Hepatocyte (in vitro differentiated cells): ENCODE measurements at regions not wholly inside any gene's neighbourhood (a gene's known extent, or its start where the extent isn't known, plus 50 kb on each side); places are given as distances from the start of the nearest gene placed in this dataset.

Experiments used
- DNase-seq: peaks from one replicate; pipeline ENCODE4 v3.0.0-alpha.2; 2016; ENCODE audit warnings: low spot score
- H2AFZ ChIP-seq: fragments of 200-600 bp; sonication (generic); 2 replicates; pipeline ENCODE4 v1.6.0; 2016; ENCODE audit warnings: antibody characterized with exemption, mild to moderate bottlenecking
- H3K27ac ChIP-seq: fragments of 200-600 bp; sonication (generic); 2 replicates; pipeline ENCODE4 v1.5.1; 2016; ENCODE audit warnings: mild to moderate bottlenecking
- H3K27me3 ChIP-seq: fragments of 200-600 bp; sonication (generic); 2 replicates; pipeline ENCODE4 v1.6.1; 2016
- H3K36me3 ChIP-seq: fragments of 200-600 bp; sonication (generic); replicated peaks from 2 replicates; pipeline ENCODE4 v1.5.1; 2016; ENCODE audit warnings: low read depth; ENCODE audit not compliant: insufficient read depth
- H3K4me1 ChIP-seq: fragments of 200-600 bp; sonication (generic); 2 replicates; pipeline ENCODE4 v1.5.1; 2016; ENCODE audit warnings: mild to moderate bottlenecking, moderate library complexity; ENCODE audit not compliant: insufficient read depth
- H3K4me2 ChIP-seq: fragments of 200-600 bp; sonication (generic); 2 replicates; pipeline ENCODE4 v1.6.0; 2016
- H3K4me3 ChIP-seq: fragments of 200-600 bp; sonication (generic); 2 replicates; pipeline ENCODE4 v1.5.1; 2016; ENCODE audit warnings: mild to moderate bottlenecking
- H3K79me2 ChIP-seq: fragments of 200-600 bp; sonication (generic); 2 replicates; pipeline ENCODE4 v1.6.0; 2017; ENCODE audit warnings: mild to moderate bottlenecking
- H3K9me2 ChIP-seq: fragments of 200-600 bp; sonication (generic); replicated peaks from 2 replicates; pipeline ENCODE4 v1.6.0; 2017; ENCODE audit warnings: mild to moderate bottlenecking; ENCODE audit not compliant: insufficient read depth
- H3K9me3 ChIP-seq: fragments of 200-600 bp; sonication (generic); 2 replicates; pipeline ENCODE4 v1.5.1; 2016; ENCODE audit warnings: low read depth, mild to moderate bottlenecking
- H4K20me1 ChIP-seq: fragments of 200-600 bp; sonication (generic); 2 replicates; pipeline ENCODE4 v1.6.0; 2016; ENCODE audit warnings: mild to moderate bottlenecking; ENCODE audit not compliant: insufficient read depth, poor library complexity, severe bottlenecking
- EZH2 ChIP-seq: fragments of 200-600 bp; sonication (generic); IDR thresholded peaks from 2 replicates; pipeline ENCODE4 v1.6.1; 2016; ENCODE audit warnings: antibody characterized with exemption, mild to moderate bottlenecking, borderline replicate concordance
- EZH2phosphoT487 ChIP-seq: fragments of 200-600 bp; sonication (generic); IDR thresholded peaks from one replicate; pipeline ENCODE4 v1.6.1; 2018; ENCODE audit warnings: antibody characterized with exemption, mild to moderate bottlenecking, low read depth, moderate library complexity; ENCODE audit not compliant: unreplicated experiment, severe bottlenecking
- WGBS: methylation state at CpG from one replicate; pipeline ENCODE4 v1.1.6; 2016; ENCODE audit warnings: low lambda C conversion rate; ENCODE audit errors: missing lambda C conversion rate; 5-methylcytosine and 5-hydroxymethylcytosine counted together
- TF ChIP-seq, protein P1 (sequence below): fragments of 200-600 bp; sonication (generic); IDR thresholded peaks from 2 replicates; pipeline ENCODE4 v1.5.1; 2016; ENCODE audit warnings: antibody characterized with exemption, mild to moderate bottlenecking; ENCODE audit not compliant: poor library complexity

DNA sequence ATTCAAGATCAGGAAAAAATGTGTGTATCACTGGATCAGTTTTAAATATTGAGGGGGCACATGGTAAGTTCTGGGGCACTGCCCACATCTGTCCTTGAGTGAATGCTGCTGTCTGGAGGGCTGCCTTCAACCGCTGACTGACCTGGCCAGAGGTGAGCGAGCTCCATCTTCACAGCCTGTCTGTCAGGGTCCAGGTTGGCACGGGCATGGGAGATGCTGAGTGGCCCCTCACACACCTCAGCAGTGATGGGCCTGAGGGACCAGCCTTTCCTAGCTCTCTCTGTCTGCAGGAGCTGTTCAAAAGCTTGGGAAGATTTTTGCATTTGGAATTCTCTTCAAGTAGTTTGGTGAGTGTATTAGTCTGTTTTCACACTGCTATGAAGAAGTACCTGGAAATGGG lies 114.8 kb upstream of the ALKAL2 start:
- Histone ChIP-seq H3K79me2 (no peaks in the 10 kb centered on the region), H2AFZ (no peak overlapping the region), H4K20me1 (no peaks in the 10 kb centered on the region), H3K9me2 (no peaks in the 10 kb centered on the region), H3K36me3 (no peaks in the 10 kb centered on the region), H3K27me3 (no peaks in the 10 kb centered on the region), H3K4me1 (no peaks in the 10 kb centered on the region), H3K4me2 (no peak overlapping the region), H3K9me3 (no peaks in the 10 kb centered on the region), H3K4me3 (no peak overlapping the region), H3K27ac (no peak overlapping the region)
- TF ChIP-seq EZH2phosphoT487 (no peak), EZH2 (no peak)
- TF ChIP-seq, protein P1, sequence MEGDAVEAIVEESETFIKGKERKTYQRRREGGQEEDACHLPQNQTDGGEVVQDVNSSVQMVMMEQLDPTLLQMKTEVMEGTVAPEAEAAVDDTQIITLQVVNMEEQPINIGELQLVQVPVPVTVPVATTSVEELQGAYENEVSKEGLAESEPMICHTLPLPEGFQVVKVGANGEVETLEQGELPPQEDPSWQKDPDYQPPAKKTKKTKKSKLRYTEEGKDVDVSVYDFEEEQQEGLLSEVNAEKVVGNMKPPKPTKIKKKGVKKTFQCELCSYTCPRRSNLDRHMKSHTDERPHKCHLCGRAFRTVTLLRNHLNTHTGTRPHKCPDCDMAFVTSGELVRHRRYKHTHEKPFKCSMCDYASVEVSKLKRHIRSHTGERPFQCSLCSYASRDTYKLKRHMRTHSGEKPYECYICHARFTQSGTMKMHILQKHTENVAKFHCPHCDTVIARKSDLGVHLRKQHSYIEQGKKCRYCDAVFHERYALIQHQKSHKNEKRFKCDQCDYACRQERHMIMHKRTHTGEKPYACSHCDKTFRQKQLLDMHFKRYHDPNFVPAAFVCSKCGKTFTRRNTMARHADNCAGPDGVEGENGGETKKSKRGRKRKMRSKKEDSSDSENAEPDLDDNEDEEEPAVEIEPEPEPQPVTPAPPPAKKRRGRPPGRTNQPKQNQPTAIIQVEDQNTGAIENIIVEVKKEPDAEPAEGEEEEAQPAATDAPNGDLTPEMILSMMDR = no peak
- 91% methylated on average over 3 of the region's 3 CpGs for WGBS
- DNase-seq = no peak

DNA sequence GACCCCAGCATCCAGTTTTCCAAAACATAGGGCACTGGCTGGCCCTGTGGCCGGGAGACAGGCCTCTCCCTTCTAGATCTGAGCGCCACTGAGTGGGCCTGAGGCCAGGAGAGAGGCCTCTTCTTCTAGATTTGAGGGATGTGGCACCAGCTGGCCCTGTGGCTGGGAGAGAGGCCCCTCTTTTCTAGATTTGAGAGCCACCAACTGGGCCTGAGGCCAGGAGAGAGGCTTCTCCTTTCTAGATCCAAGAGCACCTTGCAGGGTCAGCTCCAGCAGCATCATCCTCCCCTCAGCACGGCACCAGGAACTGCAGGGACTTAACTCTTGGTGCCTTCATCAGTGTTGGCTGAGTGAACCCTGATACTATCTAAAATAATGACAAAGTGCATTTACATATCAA lies 114.3 kb upstream of the ALKAL2 start:
- H3K27ac ChIP-seq = no peak overlapping the region
- TF ChIP-seq EZH2 = no peak
- TF ChIP-seq, protein P1 = no peak
- no peaks in the 10 kb centered on the region for H3K9me2 ChIP-seq
- H3K36me3 ChIP-seq = no peaks in the 10 kb centered on the region
- no peaks in the 10 kb centered on the region for H3K27me3 ChIP-seq
- no peak overlapping the region for H3K4me2 ChIP-seq
- no peak overlapping the region for H3K4me3 ChIP-seq
- no peak overlapping the region for H2AFZ ChIP-seq
- no peaks in the 10 kb centered on the region for H3K4me1 ChIP-seq
- no peaks in the 10 kb centered on the region for H3K79me2 ChIP-seq
- no peak for DNase-seq
- no peaks in the 10 kb centered on the region for H4K20me1 ChIP-seq
- WGBS = 94% methylated on average over 3 of the region's 3 CpGs
- H3K9me3 ChIP-seq = no peaks in the 10 kb centered on the region

DNA sequence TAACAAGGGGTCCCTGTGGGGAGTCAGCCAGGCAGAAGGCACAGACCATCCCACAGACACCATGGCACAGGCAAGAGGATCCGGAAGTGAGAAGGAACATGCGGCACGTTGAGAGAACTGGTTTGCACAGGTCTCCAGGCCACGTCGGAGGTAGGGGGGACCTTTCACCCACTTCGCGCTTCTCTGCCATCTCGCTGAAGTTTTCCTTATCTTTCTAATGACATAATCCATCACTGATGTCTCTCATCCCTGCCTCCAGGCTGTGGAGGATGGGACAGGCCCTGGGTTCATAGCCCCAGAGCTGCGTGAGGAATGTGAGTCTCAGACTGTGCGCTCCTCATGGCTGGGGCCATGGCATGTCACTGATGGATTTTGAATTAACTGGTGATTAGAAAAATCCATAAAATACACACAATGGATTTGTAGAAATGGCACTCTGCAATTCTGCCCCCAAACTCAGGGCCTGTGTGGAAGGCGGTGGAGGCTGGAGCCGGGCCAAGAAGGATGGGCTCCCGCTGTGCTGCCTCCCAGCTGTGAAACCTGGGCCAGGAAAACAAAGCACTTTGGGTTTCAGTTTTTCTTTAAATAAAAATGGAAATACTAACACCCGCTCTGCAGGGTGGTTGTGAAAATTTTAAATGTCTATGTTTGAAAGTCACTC lies 113.3 kb upstream of the ALKAL2 start:
- TF ChIP-seq EZH2 (no peak), EZH2phosphoT487 (no peak)
- TF ChIP-seq, protein P1 = no peak
- Histone ChIP-seq H3K9me2 (no peaks in the 10 kb centered on the region), H3K9me3 (no peaks in the 10 kb centered on the region), H4K20me1 (no peaks in the 10 kb centered on the region), H3K79me2 (no peaks in the 10 kb centered on the region), H3K27ac (no peak overlapping the region), H2AFZ (no peak overlapping the region), H3K4me3 (no peak overlapping the region), H3K36me3 (no peaks in the 10 kb centered on the region), H3K4me2 (no peak overlapping the region), H3K27me3 (no peaks in the 10 kb centered on the region), H3K4me1 (no peaks in the 10 kb centered on the region)
- no peak for DNase-seq
- 64% methylated on average over 14 of the region's 14 CpGs for whole genome bisulfite sequencing

DNA sequence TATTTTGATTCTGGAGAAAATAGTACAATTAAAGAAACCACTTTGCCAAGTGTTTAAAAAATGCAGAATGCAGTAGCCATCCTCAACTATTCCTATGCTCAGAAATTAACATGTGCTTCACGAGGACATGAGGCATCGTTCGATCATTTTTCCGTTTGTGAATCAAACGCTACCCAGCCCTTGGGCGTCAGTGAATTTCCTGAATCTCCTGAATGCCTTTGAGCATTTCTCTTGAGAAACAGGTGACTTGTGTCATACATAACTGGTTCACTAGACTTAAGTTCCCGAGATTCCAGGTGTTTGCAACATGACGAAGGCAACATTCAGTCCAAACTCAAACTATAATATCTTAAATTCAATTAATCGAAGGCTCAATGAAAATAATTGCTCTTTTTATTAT lies 110.0 kb upstream of the ALKAL2 start:
- Histone ChIP-seq H3K9me3 (no peaks in the 10 kb centered on the region), H3K27ac (no peak overlapping the region), H3K79me2 (no peaks in the 10 kb centered on the region), H3K27me3 (no peaks in the 10 kb centered on the region), H3K9me2 (no peaks in the 10 kb centered on the region), H3K36me3 (no peaks in the 10 kb centered on the region), H4K20me1 (no peaks in the 10 kb centered on the region), H3K4me2 (no peak overlapping the region), H3K4me1 (no peaks in the 10 kb centered on the region), H2AFZ (no peak overlapping the region), H3K4me3 (no peak overlapping the region)
- TF ChIP-seq EZH2 (no peak), EZH2phosphoT487 (no peak)
- TF ChIP-seq, protein P1 = no peak
- no peak for DNase-seq
- 95% methylated on average over 9 of the region's 9 CpGs for WGBS
